ENCODE measurements at regions not wholly inside any gene's neighbourhood (a gene's known extent, or its start where the extent isn't known, plus 50 kb on each side); places are given as distances from the start of the nearest gene placed in this dataset.

GRCh38 chrX:43165343-43165920 is 387.5 kb upstream of the PPP1R2C start:
- no peaks in the 10 kb centered on the region for H3K9me3 ChIP-seq
- H3K4me1 ChIP-seq (ENCODE audit: insufficient read depth), result no peaks in the 10 kb centered on the region
- WGBS, 3 donors, result 46 to 58% (median 50%) methylated on average over 5 of the region's 5 CpGs
- no peaks in the 10 kb centered on the region for H3K36me3 ChIP-seq
- H3K4me3 ChIP-seq, result no peak overlapping the region
- DNase-seq, result no peak
- no peaks in the 10 kb centered on the region for H3K27me3 ChIP-seq
- TF ChIP-seq EP300 (IDR thresholded peaks at IDR 0.05), result no peak
- TF ChIP-seq CTCF (IDR thresholded peaks at IDR 0.05), result no peak
- no peak for TF ChIP-seq POLR2A (IDR thresholded peaks at IDR 0.05)
- H3K27ac ChIP-seq, result no peak overlapping the region
- intact Hi-C loops (cut with DNase I), result no loop called here

- H3K9me3 ChIP-seq, result no peaks in the 10 kb centered on the region
- no peaks in the 10 kb centered on the region for H3K27me3 ChIP-seq
- no peaks in the 10 kb centered on the region for H3K36me3 ChIP-seq
- TF ChIP-seq EP300 (IDR thresholded peaks at IDR 0.05), result no peak
- TF ChIP-seq POLR2A (IDR thresholded peaks at IDR 0.05), result no peak
- TF ChIP-seq CTCF (IDR thresholded peaks at IDR 0.05), result no peak
- H3K4me1 ChIP-seq (ENCODE audit: insufficient read depth), result no peaks in the 10 kb centered on the region
- H3K4me3 ChIP-seq, result no peak overlapping the region
- intact Hi-C loops (cut with DNase I), result no loop called here
- no peak for DNase-seq
- no peak overlapping the region for H3K27ac ChIP-seq
These were observed 388.9 kb upstream of the PPP1R2C start for GRCh38 chrX:43166874-43167273.

GRCh38 chrX:43175434-43175833 is 397.5 kb upstream of the PPP1R2C start:
- DNase-seq, result no peak
- H3K27me3 ChIP-seq, result no peaks in the 10 kb centered on the region
- no peak for TF ChIP-seq POLR2A (IDR thresholded peaks at IDR 0.05)
- no peak for TF ChIP-seq CTCF (IDR thresholded peaks at IDR 0.05)
- TF ChIP-seq EP300 (IDR thresholded peaks at IDR 0.05), result no peak
- intact Hi-C loops (cut with DNase I), result no loop called here
- no peaks in the 10 kb centered on the region for H3K9me3 ChIP-seq
- no peaks in the 10 kb centered on the region for H3K36me3 ChIP-seq
- WGBS, 3 donors, result 54 to 64% (median 61%) methylated on average over 2 of the region's 2 CpGs
- H3K4me1 ChIP-seq (ENCODE audit: insufficient read depth), result no peaks in the 10 kb centered on the region
- H3K27ac ChIP-seq, result no peak overlapping the region
- no peak overlapping the region for H3K4me3 ChIP-seq

GRCh38 chrX:43176686-43177085 is 398.7 kb upstream of the PPP1R2C start:
- TF ChIP-seq EP300 (IDR thresholded peaks at IDR 0.05), result no peak
- TF ChIP-seq CTCF (IDR thresholded peaks at IDR 0.05), result no peak
- TF ChIP-seq POLR2A (IDR thresholded peaks at IDR 0.05), result no peak
- WGBS, 3 donors, result 81 to 82% (median 82%) methylated on average over 6 of the region's 6 CpGs
- Histone ChIP-seq H3K9me3 (no peaks in the 10 kb centered on the region), H3K4me3 (no peak overlapping the region), H3K36me3 (no peaks in the 10 kb centered on the region), H3K4me1 (ENCODE audit: insufficient read depth) (no peaks in the 10 kb centered on the region), H3K27ac (no peak overlapping the region), H3K27me3 (no peaks in the 10 kb centered on the region)
- no peak for DNase-seq
- intact Hi-C loops (cut with DNase I), result no loop called here
